Ovary (tissue), 7 donors: ENCODE measurements at regions not wholly inside any gene's neighbourhood (a gene's known extent, or its start where the extent isn't known, plus 50 kb on each side); places are given as distances from the start of the nearest gene placed in this dataset.

Experiments used
- DNase-seq, 5 donors: peaks; one replicate each; pipeline ENCODE4 v3.0.0-alpha.2; 2019 to 2020
- H3K27ac ChIP-seq, 2 donors: fragments of 200-600 bp; one replicate each; pipeline versions ENCODE4 v1.5.1 to v1.8.0; 2019 to 2022
- H3K27me3 ChIP-seq: fragments of 200-600 bp; one replicate; pipeline ENCODE4 v1.8.0; 2022
- H3K36me3 ChIP-seq: fragments of 200-600 bp; sonication (generic); one replicate; pipeline ENCODE4 v1.5.1; 2019
- H3K4me1 ChIP-seq: one replicate; pipeline ENCODE4 v1.8.1; 2013; ENCODE audit warnings: mild to moderate bottlenecking, moderate library complexity; ENCODE audit not compliant: insufficient read depth
- H3K4me3 ChIP-seq: fragments of 200-600 bp; sonication (generic); one replicate; pipeline ENCODE4 v1.5.1; 2017
- H3K9me3 ChIP-seq, 2 donors: fragments of 200-600 bp in 1 of 2; sonication (generic) in 1 of 2; one replicate each; pipeline versions ENCODE4 v1.5.1 to v1.8.1; 2013 to 2019; ENCODE audit warnings: mild to moderate bottlenecking in 1 of 2, moderate library complexity in 1 of 2
- EP300 ChIP-seq: sonication (generic); formaldehyde crosslinking; IDR thresholded peaks from one replicate; pipeline ENCODE4 v1.6.1; 2017; ENCODE audit warnings: antibody characterized with exemption
- POLR2A ChIP-seq: fragments of 450-650 bp; IDR thresholded peaks from one replicate; pipeline ENCODE4 v1.6.1; 2017; ENCODE audit warnings: antibody characterized with exemption, mild to moderate bottlenecking, moderate library complexity
- WGBS, 3 donors: extraction: QIAGEN DNeasy Blood & Tissue Kit in 1 of 3; methylation state at CpG; one replicate each; pipeline versions ENCODE4 v1.1.5 to v1.1.7; 2013 to 2017; 5-methylcytosine and 5-hydroxymethylcytosine counted together
- intact Hi-C, 4 donors: fragments of 100-400 bp; cut with DNase I; formaldehyde crosslinking; loops; one replicate each; pipeline versions ENCODE4 v1.11.0 to v1.15.1; 2022 to 2023
- TF ChIP-seq, protein P1 (sequence below), 3 donors: fragments of 450-650 bp in 2 of 3; fragments of 200-600 bp in 1 of 3; IDR thresholded peaks; one replicate each; pipeline versions ENCODE4 v1.5.1 to v1.8.0; 2016 to 2022; ENCODE audit warnings: antibody characterized with exemption in 3 of 3, mild to moderate bottlenecking in 1 of 3
- donor health status: DM: no; HTN: no; CAD: no; lungs with moderate emphysema.
- donor health status: DM: no; HTN: no; CAD: no.
- donor health status: Bipolar disorder and iron deficiency.
- donor health status: DM: no; HTN: no; CAD: no.
- donor health status: DM: yes; HTN: yes; CAD: no.

DNA sequence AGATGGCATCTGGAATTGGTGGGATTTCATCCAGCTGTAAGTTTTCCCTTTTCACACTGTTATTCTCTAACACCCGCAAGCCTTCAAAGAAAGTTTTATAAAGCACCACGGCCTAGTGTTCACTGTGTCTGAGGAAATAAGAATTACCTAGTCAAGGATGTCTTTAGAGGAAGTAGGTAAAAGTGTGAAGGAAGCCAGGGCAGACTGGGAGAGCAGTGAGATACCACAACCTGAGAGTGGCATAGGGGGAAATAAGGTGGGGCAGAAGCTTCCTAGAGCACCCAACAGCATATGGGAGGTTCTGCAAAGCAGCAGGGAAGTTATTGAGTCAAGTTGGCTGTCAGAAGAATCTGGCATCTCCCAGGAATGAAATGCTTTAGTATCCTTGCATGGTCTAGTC, 241.2 kb downstream of the CETN3 start:
- WGBS, 3 donors: 93 to 97% (median 96%) methylated on average over 2 of the region's 2 CpGs
- Histone ChIP-seq H3K27me3 (no peaks in the 10 kb centered on the region), H3K4me3 (no peak overlapping the region), H3K36me3 (no peaks in the 10 kb centered on the region), H3K27ac (no peak overlapping the region), H3K9me3 (no peaks in the 10 kb centered on the region), H3K4me1 (no peaks in the 10 kb centered on the region)
- DNase-seq: no peak
- TF ChIP-seq EP300 (no peak), POLR2A (no peak)
- TF ChIP-seq, protein P1, sequence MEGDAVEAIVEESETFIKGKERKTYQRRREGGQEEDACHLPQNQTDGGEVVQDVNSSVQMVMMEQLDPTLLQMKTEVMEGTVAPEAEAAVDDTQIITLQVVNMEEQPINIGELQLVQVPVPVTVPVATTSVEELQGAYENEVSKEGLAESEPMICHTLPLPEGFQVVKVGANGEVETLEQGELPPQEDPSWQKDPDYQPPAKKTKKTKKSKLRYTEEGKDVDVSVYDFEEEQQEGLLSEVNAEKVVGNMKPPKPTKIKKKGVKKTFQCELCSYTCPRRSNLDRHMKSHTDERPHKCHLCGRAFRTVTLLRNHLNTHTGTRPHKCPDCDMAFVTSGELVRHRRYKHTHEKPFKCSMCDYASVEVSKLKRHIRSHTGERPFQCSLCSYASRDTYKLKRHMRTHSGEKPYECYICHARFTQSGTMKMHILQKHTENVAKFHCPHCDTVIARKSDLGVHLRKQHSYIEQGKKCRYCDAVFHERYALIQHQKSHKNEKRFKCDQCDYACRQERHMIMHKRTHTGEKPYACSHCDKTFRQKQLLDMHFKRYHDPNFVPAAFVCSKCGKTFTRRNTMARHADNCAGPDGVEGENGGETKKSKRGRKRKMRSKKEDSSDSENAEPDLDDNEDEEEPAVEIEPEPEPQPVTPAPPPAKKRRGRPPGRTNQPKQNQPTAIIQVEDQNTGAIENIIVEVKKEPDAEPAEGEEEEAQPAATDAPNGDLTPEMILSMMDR (IDR thresholded peaks at IDR 0.05): no peak
- intact Hi-C loops: no loop called here

DNA sequence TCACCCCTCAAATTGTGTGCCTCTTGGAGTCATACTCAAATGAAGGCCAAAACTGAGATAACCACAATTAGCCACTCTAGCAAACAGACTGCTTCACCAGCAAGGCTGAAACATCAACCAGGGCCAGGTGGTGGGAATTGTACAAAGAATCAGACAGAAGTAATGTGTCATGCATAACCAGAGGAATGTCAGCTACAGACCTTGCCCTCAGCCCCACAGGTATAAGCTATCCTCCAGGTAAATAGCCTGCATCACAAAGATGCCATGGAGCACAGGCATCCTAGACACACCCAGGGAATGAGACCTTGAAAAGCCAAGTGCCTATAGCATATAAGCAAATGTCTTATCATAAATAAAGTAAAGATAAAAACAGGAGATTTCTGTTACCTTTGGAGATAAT, 242.7 kb downstream of the CETN3 start:
- TF ChIP-seq, protein P1 (IDR thresholded peaks at IDR 0.05): no peak
- TF ChIP-seq POLR2A (no peak), EP300 (no peak)
- Histone ChIP-seq H3K27ac (no peak overlapping the region), H3K4me1 (no peaks in the 10 kb centered on the region), H3K27me3 (no peaks in the 10 kb centered on the region), H3K36me3 (no peaks in the 10 kb centered on the region), H3K4me3 (no peak overlapping the region), H3K9me3 (no peaks in the 10 kb centered on the region)
- no peak for DNase-seq
- intact Hi-C loops: no loop called here

DNA sequence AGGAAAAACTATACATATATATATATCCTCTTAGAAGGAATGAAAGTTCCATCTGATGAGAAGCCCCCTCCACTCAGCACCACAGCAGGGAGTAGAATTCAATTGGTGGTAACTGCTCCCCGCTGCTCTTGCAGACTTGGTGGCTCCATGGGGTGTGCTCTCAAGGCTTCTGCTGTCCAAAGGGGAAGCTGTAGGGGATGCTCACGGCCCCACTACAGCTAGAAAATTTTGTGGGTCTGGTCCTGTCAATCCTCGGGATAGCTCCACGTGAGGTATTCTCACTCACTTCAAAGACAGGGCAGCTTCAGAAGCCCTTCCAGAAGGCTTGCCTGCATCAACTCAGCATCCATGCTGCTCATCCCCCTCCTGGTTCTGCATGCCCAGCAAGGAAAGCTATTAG, 247.2 kb downstream of the CETN3 start:
- no peaks in the 10 kb centered on the region for H3K36me3 ChIP-seq
- no peak overlapping the region for H3K27ac ChIP-seq
- H3K9me3 ChIP-seq: no peaks in the 10 kb centered on the region
- intact Hi-C loops: no loop called here
- peaks cover 4% of the 10 kb centered on the region for H3K4me1 ChIP-seq
- H3K4me3 ChIP-seq: no peak overlapping the region
- TF ChIP-seq, protein P1 (IDR thresholded peaks at IDR 0.05): no peak
- no peak for TF ChIP-seq POLR2A
- TF ChIP-seq EP300: no peak
- DNase-seq: no peak
- 90 to 95% (median 95%) methylated on average over 4 of the region's 4 CpGs for WGBS, 3 donors
- no peaks in the 10 kb centered on the region for H3K27me3 ChIP-seq

DNA sequence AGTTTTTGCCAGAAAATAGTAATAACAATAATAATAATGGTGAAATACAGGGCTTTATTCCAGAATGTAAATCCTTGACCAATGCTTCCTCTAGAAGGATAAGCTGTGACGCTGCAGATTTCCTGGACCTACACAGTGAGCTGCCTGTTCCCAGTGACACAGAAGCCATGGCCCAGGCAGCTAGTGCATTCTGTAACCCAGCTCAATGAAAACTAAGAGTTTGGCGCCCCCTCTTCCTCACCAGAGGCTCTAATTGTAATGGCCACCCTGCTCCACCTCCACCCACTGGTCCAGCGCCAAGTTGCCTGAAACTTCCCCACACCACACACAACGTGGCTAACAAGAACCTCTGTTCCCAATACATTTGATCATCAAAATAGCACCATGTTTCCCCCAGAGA, 248.1 kb downstream of the CETN3 start:
- Histone ChIP-seq H3K27me3 (no peaks in the 10 kb centered on the region), H3K36me3 (no peaks in the 10 kb centered on the region), H3K4me3 (no peak overlapping the region), H3K27ac (no peak overlapping the region), H3K4me1 (peaks cover 4% of the 10 kb centered on the region), H3K9me3 (no peaks in the 10 kb centered on the region)
- intact Hi-C loops: no loop called here
- 31 to 41% (median 37%) methylated on average over 4 of the region's 4 CpGs for WGBS, 3 donors
- peak in 4 of 5 donors; percentile 22 to 56 (median 30) for DNase-seq
- TF ChIP-seq EP300 (no peak), POLR2A (no peak)
- TF ChIP-seq, protein P1 (IDR thresholded peaks at IDR 0.05): no peak

DNA sequence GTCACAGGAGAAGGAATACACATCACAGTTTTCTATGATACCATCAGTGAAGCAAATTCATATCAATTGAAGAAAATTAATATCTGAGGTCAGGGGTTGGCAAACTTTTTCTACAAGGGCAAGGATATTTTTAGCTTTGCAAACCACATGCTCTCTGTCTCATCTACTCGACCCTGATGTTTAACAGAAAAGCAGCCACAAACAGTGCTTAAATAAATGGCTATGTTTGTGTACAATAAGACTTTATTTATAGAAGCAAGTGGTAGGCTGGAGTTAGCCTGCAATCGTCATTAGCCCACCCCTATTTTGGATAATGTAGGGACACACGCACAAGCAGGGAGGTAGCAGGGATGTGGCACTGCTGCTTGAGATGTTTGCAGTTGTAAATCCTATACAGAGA, 251.4 kb downstream of the CETN3 start:
- Histone ChIP-seq H3K4me3 (no peak overlapping the region), H3K36me3 (no peaks in the 10 kb centered on the region), H3K4me1 (peaks cover 4% of the 10 kb centered on the region), H3K27me3 (no peaks in the 10 kb centered on the region), H3K27ac (no peak overlapping the region), H3K9me3 (no peaks in the 10 kb centered on the region)
- no peak for DNase-seq
- intact Hi-C loops: no loop called here
- TF ChIP-seq, protein P1 (IDR thresholded peaks at IDR 0.05): no peak
- 30 to 45% (median 31%) methylated on average over 3 of the region's 3 CpGs for WGBS, 3 donors
